Dermis blood vessel endothelial cell (primary cell): ENCODE measurements at regions not wholly inside any gene's neighbourhood (a gene's known extent, or its start where the extent isn't known, plus 50 kb on each side); places are given as distances from the start of the nearest gene placed in this dataset.
"Not testable (repeated sequence)": the region's sequence is repeated elsewhere in the genome, so short reads cannot be mapped to it uniquely, and the experiment has no call there.

ENCODE experiments used
- DNase-seq: peaks from one replicate; pipeline ENCODE4 v3.0.0; 2010

DNA sequence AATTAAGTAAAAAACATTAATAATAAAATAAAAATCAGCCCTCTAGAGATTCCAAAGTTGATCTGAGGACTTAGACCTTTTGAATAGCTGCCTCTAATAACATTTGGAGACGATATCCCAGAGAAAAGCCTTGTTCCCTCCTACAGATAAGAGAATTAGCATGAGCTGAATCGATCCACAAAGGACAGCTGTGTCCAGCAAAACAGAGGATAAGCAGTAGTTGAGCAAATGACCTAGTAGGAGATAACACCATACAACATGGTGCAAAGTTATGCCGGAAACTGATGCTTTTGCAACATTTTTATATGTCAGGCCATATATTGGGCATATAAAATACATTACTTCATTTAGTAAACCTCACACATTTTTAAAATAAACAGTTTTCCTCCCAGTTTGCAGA is 212.2 kb upstream of the PRR16 start:
- DNase-seq: no peak

DNA sequence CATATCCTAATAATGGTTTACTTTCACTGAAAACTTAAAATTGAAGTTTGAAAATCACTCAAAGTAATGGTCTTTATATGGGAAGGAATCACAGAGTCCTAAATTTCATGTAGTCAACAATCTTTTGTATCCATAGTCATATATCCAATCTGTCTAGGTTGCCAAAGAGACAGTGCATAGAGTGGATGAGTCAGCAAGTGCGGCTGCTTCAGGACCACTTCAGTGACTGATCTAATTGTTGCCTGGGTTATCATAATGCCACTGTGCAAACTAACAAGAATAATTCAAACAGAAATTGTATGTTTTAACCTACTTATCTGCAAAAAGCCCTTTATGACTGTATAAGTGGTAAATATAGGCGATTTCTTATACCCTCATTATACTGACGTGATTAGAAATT is 211.3 kb upstream of the PRR16 start:
- no peak for DNase-seq

DNA sequence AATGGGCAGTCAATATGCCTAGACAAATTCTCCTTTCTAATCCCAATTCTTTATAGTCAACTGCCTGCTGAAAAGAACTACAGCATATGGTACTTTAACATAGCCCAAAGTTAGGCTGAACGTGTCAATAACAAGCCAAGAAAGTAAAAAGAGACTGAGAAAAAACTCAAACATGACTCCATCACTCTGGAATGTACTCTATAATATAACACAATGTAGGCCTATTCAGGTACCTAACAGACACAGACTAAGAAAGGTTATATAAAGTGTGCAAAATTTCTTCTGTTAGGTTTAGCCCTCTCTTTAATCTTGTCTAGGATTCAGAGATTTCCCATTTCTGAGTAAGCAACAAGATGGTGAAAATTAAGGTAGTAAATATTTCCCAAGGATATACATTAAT is 209.7 kb upstream of the PRR16 start:
- no peak for DNase-seq

DNA sequence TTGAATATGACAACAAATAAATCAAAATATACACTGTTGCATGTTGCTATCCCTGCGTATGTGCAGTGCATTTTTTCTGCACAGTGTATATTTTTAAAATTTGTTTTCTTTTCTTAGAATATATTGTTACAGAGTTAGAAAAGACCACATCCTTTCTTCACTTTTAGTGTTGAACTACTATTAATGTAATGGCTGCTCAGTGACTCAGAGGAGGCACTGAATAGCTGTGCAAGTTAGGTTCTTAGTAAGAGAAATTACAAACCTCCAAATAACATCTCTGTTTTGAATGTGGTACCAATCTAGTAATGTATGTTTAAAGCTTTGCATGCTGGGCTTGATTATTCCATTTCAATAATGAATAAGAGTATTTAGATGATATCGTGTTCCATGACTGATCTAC is 208.9 kb upstream of the PRR16 start:
- no peak for DNase-seq

DNA sequence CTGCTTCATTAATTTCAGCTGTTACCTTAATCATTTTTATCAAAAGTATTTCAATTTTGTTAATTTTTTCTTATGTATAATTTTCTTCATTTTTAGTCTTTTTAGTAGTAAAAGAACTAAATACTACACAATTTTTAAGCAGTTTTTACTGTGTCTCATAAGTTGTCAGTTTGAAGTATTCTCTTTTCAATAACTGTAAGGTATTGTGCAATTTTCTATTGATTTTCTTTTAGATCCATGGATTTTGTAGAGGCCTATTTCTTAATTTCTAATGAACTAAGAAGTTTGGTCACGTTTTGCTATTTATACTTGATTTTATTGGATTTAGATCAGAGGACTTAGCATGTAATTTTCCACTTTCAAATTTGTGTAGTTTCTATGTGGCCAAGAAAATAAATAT is 207.7 kb upstream of the PRR16 start:
- DNase-seq: no peak

DNA sequence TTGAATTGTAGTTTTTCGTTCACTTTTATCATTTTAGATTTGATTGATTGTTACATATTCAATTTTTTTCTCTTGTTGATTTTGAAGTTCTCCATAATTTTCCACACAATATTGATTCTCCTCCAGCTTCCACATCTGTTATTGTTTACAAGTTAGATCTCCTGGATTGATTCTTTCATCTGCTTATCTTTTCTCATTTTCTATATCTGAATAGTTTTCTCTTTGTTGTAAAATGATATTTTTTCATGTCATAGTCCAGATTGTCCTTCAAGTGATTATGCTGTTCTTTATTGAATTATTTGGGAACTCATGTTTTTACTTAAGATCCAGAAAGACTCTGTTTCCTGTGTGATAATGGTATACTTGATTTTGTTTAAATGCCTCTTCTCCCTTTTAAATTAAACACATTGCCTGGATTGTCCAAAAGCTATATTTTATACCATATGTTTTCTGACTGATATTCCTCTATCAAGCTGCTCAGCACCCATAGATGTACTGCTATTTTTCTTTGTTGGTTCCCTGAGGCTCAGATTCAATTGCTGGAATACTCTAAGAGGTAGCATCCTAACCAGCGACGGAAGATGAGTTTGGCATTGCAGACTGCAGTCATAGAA is 206.6 kb upstream of the PRR16 start:
- DNase-seq: no peak

DNA sequence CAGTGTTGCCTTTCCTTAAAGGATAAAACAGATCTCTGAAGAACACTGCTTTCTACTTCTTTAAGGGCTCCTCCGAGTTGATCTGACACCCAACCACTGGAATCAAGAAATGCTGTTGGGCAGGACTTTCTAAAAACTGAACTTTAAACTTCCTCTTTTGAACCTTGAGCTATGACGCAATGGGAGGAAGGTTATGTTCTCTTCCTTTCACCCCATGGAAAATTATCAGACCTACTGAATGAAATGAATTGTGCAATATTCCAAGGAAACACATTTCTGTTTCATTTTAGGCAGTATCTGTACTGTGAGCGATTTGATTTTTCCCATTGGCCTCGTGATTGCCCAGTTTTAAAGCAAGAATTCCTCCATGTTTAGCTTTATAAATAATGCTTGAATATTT is 206.0 kb upstream of the PRR16 start:
- no peak for DNase-seq

DNA sequence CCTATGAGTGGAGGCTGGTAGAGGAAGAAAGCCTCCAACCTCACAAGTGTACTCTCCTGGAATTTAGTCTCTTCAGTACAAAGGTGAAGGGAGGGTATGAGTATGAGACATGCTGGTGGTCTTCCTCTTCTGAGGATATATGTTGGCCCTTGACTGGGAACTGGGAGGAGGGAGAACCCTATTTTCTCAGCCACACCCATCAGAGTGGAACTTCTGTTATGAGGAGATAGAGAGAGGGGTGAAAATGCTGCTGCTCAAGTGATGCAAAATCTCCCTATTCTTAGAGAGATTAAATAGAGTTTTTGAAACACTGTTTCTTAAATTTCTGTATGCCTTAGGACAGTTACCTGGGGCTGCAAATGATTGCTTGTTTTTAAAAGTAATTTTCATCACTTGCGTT is 203.4 kb upstream of the PRR16 start:
- DNase-seq: no peak

DNA sequence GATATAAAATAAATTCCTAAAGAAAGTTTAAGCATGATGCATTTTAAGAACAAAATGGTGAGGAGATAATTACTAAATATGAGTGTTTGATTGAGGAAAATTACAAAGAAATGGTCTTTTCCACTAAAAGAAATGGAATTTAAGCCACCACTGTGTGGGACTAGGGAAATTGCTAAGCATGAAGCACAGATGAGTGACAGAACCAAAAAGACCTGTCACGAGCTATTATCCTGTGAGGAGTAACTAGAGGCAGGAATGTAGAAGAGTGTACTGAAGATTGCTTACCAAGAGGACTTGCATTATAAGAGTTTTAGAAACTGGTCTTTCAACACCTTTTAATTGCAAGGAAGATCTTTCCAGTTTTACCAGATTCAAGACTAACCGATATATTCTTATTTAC is 193.6 kb upstream of the PRR16 start:
- DNase-seq: no peak

DNA sequence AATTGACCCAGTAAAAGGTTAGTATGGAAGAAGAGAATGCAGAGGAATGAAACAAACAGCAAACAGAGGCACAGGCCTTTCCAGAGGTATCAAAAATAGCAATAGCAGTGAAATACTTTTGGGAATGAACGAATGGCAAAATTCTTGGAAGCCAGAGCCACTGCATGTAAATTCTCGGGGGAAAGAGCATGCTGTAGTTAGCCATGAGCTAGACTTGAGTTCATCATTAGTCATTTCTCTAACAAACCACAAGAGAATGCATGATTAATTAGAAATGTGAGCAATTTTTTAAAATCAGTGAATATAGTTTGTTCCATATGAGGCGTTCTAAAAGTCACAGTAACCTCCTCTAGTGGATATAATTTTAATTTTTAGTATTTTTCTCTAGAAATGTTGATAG is 170.3 kb upstream of the PRR16 start:
- DNase-seq: no peak

DNA sequence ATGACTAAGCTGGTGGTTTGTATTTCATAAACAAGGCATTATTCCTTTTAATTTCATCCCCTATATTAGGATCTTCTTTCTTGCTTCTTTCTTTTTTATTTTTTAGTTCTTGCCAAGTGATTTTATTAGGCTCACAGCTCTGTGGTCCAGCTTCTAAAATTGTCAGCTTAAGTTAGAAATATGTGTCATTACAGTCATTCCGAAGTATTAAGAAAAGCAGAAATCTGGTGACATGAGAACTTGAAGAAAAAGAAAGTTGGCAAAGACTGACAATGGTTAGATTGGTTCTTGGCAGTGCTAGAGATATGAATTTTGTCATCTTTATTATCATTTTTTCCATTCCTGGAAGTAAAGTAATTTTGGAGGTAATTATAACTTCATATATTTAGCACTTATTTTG is 166.5 kb upstream of the PRR16 start:
- no peak for DNase-seq

DNA sequence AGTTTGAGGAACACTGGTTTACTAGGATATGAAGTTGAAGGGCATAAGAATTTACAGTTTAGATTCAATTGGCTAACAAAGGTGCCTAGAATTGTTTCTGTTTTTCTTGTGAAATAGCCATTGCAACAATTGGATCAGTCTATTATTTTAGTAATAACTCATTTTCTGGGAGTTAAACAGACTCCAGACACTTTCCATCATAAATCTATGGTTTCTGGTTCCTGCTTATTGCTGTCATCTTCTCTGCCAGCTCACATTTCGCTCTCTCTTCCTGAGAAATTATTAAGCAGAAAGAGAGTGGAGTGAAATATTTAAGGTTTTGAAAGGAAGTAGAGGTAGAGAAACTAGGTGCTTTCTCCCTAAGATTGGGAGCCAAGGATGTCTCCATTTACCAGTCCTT is 165.1 kb upstream of the PRR16 start:
- no peak for DNase-seq

DNA sequence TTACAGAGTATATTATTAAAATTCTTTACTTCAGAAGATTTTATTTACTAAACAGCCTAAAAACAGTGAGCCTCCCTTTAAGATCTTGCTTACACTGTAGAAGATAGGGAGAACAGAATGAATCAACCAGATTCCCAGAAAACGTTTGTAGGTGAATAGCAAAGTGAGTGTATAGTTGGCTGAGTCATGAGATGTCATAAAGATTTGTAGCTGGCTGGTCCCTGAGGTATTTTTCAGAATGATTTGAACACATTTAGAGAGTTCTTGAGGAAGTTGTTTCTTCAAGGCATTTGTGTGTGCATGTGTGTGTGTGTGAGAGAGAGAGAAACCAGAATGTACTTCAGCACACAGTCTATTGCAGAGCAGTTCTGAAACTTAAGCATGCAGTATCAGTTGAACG is 159.4 kb upstream of the PRR16 start:
- no peak for DNase-seq

DNA sequence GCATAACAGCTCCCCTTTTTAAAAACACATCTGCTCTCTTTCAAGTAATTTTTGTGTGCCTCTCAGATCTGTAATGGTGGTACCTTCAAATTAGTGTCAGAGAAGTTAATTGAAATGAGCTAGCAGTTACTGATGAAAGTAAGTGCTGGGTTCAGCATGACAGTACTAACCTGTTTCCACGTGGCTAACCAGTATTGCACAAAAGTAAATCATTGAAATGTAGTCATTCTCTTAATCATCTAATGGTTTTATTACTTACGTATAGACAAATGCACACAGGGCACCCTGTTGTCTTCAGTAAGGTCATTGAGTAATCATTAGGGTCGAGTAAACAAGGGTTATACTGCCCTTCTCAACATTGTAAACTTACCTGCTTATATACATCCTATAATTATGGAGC is 157.8 kb upstream of the PRR16 start:
- no peak for DNase-seq

DNA sequence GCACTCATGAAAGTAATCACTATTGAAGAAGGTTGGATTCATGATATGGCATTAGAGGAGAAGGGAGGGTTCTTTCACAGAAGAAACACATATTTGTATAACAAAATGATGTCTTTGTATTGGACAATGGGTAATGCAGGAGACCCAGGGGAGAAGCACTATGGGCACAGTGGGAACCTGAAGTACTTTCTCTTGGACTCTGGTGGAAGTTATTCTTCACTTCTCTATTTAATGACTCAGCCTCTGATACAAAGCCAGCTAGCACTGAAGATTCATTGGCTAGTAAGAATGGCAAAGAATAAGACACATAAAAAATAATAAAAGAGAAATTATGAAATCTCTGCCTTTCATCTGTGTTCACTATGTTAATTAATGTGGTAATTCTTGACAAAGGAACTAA is 149.9 kb upstream of the PRR16 start:
- DNase-seq: no peak

DNA sequence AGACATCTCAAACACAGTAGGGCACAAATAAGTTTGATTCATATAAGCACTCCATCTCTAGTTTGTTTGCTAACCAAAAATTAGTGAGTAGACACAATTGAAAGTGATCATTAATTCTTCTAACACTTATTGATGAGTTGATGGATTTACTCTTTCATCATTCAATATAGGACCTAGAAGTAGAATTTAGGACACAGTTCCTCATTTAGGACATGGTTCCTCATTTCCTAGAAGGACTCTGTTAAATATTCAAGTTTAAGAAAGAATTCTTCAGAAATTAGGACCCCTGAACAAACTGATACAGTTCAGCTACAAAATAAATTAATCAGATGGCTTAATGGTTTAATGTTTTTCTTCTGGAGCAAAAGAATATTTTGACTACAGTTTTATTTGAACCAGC is 143.5 kb upstream of the PRR16 start:
- no peak for DNase-seq

DNA sequence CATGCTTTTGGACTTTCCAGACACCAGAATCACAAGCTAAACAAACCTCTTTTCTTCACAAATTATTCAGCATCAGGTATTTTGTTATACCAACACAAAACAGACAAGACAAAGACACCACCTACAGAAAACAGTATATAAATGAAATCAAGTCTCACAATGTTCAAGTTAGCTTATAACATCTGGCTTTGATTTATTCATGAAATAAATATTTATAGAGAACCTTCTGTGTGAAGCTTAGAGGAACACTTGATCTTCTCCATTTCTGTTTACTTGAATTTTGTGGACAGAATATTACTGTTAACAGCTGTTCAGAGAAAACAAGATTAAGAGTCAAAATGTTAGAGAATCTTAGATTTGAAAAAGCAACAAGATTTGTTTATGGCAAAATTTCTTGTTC is 137.4 kb upstream of the PRR16 start:
- no peak for DNase-seq

DNA sequence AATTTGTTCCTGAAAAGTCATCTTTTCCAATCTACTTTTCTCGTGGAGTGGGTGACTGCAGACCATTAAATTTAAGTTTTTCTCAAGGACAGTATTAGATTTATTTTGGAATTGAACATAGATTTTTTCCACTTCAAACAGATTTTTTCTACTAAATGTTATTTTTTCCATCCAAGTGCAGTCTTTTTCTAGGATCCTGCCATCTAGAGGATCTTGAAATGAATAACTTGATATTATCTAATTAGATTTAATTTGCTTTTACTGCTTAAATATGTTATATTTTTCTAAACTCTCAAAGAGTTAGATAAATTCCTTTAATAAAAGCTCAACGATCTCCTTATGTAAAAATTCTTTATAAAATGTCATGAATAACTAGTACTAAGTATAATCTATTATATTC is 136.9 kb upstream of the PRR16 start:
- no peak for DNase-seq

DNA sequence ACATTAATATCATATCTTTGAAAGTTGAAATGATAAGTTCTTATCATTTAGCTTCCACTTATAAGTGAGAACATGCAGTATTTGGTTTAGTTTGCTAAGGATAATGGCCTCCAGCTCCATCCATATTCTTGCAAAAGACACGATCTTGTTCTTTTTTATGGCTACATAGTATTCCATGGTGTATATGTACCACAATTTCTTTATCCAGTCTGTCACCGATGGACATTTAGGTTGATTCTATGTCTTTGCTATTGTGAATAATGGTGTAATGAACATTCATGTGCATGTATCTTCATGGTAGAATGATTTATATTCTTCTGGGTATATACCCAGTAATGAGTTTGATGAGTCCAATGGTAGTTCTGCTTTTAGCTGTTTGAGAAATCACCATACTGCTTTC is 135.0 kb upstream of the PRR16 start:
- no peak for DNase-seq

DNA sequence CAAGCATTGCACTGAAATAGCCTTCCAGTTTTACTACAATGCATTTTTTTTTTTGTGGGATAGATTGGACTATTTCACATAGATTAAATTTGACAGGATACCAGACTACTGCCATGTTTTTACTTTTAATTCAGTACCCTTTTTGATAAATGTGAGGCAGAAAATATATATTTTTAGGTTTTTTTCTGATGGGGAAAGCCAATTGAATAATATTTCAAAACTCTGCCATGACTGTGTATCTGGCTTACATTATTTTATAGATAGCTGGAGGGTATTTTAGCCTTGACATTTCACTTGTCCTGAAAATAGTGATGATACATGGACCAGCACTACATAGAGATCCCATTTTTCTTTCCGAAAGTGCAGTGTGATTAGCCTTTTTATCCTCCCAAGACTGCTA is 133.5 kb upstream of the PRR16 start:
- no peak for DNase-seq

DNA sequence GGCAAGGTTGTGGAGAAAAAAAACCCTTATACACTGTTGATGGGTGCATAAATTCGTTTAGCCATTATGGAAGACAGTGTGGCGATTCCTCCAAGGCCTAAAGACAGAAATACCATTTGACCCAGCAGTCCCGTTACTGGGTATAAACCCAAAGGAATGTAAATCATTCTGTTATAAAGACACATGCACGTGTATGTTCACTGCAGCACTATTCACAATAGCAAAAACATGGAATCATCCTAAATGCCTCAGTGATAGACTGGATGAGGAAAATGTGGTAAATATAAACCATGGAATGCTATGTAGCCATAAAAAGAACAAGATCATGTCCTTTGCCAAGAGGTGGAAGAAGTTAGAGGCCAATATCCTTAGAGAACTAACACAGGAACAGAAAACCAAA is 119.9 kb upstream of the PRR16 start:
- no peak for DNase-seq

DNA sequence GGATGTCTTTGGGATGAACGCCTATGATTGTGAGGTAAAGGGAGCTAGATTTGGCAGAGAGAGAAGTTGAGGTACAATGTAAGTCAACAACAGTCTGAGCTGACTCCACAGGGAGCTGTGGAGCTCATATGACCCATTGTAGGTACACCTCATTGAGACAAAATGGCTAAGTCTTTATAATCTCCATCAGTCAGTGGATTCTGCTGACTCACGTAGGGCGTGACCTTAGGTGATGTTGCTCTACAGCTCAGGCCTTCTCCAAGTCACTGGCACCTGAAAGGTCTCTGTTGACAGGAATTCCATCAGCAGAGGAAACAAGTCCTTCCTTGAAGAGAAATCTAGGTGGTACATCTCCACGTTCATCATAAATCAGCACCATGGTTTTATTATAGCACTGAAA is 118.2 kb upstream of the PRR16 start:
- DNase-seq: no peak

DNA sequence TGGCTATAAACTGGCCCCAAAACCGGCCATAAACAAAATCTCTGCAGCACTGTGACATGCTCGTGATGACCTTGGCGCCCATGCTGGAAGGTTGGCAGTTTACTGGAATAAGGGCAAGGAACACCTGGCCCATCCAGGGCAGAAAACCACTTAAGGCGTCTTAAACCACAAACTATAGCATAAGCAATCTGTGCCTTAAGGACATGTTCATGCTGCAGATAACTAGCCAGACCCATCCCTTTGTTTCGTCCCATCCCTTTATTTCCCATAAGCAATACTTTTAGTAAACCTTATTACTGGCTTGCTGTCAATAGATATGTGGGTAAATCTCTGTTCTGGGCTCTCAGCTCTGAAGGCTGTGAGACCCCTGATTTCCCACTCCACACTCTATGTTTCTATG is 113.0 kb upstream of the PRR16 start:
- DNase-seq: not testable (repeated sequence)

DNA sequence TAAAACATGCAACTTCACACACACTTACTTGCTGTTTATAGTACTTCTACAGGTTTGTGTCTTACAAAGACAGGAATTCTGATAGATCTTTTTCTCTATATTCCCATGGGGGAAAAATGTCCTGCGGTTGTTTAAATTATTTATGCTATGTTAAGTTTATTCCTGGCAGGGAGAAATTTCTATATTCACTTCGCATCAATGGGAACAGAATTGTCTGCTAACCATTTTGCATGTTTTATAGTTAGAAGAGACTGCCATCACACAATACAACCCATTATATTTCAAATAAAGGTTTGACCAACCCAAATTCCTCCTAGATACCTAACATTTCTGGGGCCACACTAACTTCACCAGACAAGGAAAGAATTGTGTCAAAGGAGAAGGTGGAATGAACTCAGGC is 110.0 kb upstream of the PRR16 start:
- no peak for DNase-seq

DNA sequence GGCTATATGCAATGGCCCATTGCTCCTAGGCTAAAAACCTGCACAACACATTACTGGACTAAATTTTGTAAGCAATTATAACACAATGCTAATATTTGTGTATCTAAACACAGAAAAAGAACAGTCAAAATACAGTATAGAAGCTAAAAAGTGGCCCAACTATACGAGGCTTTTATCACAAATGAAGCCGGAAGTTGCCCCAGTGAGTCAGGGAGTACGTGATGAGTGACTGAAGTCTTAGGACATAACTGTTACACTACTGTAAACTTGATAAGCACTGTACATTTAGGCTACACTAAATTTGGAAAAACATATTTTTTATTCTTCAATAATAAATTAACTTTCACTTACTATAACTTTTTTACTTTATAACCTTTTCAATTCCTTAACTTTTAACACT is 105.2 kb upstream of the PRR16 start:
- no peak for DNase-seq

DNA sequence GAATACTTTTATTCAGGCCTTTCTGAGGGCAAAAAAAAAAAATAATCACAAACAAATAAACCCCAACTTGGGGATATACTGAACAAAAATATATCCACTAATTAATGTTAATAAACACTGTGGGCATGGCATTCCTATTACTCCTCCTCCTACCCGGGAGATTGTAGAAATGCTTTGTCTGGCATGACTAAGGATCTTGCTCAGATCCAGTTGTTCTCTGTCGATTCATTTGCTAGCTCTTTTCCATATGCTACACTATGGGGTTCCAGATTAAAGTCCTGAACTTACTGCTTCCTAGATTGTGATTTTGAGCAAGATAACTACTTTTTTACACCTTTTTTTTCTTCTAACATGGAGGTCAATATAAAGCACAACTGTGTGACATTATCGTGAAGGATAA is 102.2 kb upstream of the PRR16 start:
- DNase-seq: no peak
